Ishikawa (cell line): ENCODE measurements at regions not wholly inside any gene's neighbourhood (a gene's known extent, or its start where the extent isn't known, plus 50 kb on each side); places are given as distances from the start of the nearest gene placed in this dataset.

ENCODE experiments used
- CEBPB ChIP-seq: IDR thresholded peaks from 2 replicates; pipeline ENCODE4 v1.6.1; 2012
- CREB1 ChIP-seq: IDR thresholded peaks from 2 replicates; pipeline ENCODE4 v1.6.1; 2012; ENCODE audit warnings: low read depth
- EGR1 ChIP-seq: IDR thresholded peaks from 2 replicates; pipeline ENCODE4 v1.6.1; 2012
- EP300 ChIP-seq: IDR thresholded peaks from 2 replicates; pipeline ENCODE4 v1.6.1; 2012; ENCODE audit warnings: borderline replicate concordance
- FOXM1 ChIP-seq: IDR thresholded peaks from 2 replicates; pipeline ENCODE4 v1.6.1; 2012; ENCODE audit warnings: low read depth, borderline replicate concordance
- NFIC ChIP-seq: IDR thresholded peaks from 2 replicates; pipeline ENCODE4 v1.6.1; 2012
- RAD21 ChIP-seq: IDR thresholded peaks from 2 replicates; pipeline ENCODE4 v1.6.1; 2012; ENCODE audit warnings: low read depth
- TAF1 ChIP-seq: IDR thresholded peaks from 2 replicates; pipeline ENCODE4 v1.6.1; 2012; ENCODE audit warnings: low read depth, mild to moderate bottlenecking
- TCF12 ChIP-seq: IDR thresholded peaks from 2 replicates; pipeline ENCODE4 v1.6.1; 2012; ENCODE audit warnings: low read depth
- TEAD4 ChIP-seq: IDR thresholded peaks from 2 replicates; pipeline ENCODE4 v1.6.1; 2012
- YY1 ChIP-seq: IDR thresholded peaks from 2 replicates; pipeline ENCODE4 v1.6.1; 2012; ENCODE audit warnings: low read depth
- ZBTB7A ChIP-seq: IDR thresholded peaks from 2 replicates; pipeline ENCODE4 v1.6.1; 2012; ENCODE audit warnings: low read depth
- TF ChIP-seq, protein P1 (sequence below): IDR thresholded peaks from 2 replicates; pipeline ENCODE4 v1.6.1; 2012
- TF ChIP-seq, protein P2 (sequence below): IDR thresholded peaks from 2 replicates; pipeline ENCODE4 v1.6.1; 2012
- TF ChIP-seq, protein P3 (sequence below): IDR thresholded peaks from 2 replicates; pipeline ENCODE4 v1.6.1; 2012; ENCODE audit warnings: low read depth, mild to moderate bottlenecking

DNA sequence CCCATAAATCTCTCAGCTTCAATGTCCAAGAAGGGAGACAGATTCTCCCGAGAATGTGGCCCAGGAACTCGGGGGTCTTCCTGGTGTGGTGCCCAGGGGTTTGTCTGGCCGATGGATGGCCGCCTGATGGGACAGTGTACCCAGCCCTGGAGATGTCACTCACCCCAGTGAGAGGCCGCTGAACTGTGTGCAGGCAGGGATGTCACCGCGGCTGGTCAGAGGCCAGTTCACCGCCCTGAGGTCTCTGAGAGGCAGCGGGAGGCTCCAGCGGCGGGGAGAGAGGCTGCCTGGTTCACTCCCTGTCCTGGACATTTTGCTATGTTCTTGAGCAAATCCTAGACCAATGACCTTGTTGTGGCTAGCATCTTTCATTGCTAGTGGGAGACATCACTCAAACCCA lies 1349.5 kb downstream of the BRD1 start:
- no peak for TF ChIP-seq TAF1
- TF ChIP-seq TEAD4 = no peak
- TF ChIP-seq, protein P1, sequence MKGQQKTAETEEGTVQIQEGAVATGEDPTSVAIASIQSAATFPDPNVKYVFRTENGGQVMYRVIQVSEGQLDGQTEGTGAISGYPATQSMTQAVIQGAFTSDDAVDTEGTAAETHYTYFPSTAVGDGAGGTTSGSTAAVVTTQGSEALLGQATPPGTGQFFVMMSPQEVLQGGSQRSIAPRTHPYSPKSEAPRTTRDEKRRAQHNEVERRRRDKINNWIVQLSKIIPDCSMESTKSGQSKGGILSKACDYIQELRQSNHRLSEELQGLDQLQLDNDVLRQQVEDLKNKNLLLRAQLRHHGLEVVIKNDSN = no peak
- no peak for TF ChIP-seq CEBPB
- TF ChIP-seq YY1 = no peak
- TF ChIP-seq, protein P2, sequence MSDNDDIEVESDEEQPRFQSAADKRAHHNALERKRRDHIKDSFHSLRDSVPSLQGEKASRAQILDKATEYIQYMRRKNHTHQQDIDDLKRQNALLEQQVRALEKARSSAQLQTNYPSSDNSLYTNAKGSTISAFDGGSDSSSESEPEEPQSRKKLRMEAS = no peak
- no peak for TF ChIP-seq RAD21
- TF ChIP-seq TCF12 = no peak
- TF ChIP-seq, protein P3, sequence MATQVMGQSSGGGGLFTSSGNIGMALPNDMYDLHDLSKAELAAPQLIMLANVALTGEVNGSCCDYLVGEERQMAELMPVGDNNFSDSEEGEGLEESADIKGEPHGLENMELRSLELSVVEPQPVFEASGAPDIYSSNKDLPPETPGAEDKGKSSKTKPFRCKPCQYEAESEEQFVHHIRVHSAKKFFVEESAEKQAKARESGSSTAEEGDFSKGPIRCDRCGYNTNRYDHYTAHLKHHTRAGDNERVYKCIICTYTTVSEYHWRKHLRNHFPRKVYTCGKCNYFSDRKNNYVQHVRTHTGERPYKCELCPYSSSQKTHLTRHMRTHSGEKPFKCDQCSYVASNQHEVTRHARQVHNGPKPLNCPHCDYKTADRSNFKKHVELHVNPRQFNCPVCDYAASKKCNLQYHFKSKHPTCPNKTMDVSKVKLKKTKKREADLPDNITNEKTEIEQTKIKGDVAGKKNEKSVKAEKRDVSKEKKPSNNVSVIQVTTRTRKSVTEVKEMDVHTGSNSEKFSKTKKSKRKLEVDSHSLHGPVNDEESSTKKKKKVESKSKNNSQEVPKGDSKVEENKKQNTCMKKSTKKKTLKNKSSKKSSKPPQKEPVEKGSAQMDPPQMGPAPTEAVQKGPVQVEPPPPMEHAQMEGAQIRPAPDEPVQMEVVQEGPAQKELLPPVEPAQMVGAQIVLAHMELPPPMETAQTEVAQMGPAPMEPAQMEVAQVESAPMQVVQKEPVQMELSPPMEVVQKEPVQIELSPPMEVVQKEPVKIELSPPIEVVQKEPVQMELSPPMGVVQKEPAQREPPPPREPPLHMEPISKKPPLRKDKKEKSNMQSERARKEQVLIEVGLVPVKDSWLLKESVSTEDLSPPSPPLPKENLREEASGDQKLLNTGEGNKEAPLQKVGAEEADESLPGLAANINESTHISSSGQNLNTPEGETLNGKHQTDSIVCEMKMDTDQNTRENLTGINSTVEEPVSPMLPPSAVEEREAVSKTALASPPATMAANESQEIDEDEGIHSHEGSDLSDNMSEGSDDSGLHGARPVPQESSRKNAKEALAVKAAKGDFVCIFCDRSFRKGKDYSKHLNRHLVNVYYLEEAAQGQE = no peak
- TF ChIP-seq NFIC = no peak
- TF ChIP-seq EP300 = no peak
- no peak for TF ChIP-seq FOXM1
- no peak for TF ChIP-seq CREB1
- TF ChIP-seq ZBTB7A = no peak

DNA sequence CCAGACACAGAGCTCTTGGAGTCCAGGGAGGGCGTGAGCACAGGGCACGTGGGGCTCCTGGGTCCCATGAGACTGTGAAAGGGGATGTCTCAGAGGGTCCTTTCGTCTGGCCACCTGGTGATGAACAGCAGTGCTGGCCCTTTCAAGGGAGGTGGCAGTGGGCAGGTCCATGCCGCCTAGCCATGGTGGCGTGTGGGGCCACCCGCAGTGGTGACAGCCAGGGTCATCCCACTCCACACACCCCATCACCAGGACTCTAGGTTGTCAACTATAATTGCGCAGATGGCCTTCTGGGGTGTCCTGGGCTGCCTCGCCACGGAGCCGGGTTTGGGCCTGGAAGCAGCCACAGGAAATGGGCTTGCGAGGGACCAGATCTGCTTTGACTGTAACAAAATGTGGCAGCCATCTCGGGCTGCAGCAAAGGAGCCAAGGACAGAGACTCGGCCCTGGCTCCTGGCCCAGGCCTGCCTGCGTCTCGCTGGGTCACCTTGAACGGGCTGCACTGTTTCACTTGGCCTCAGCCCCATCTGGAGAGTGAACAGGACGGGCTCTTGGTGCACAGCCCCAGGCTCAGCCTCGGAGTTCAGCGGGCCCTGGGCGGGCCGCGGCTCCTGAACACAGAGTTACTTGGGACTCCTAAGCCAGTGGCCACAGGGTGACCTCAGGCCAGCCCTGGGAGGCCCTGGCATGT lies 1350.5 kb downstream of the BRD1 start:
- TF ChIP-seq NFIC = no peak
- TF ChIP-seq CREB1 = no peak
- TF ChIP-seq YY1 = no peak
- TF ChIP-seq EGR1 = no peak
- no peak for TF ChIP-seq TAF1
- TF ChIP-seq TCF12 = no peak
- TF ChIP-seq, protein P1 = no peak
- TF ChIP-seq, protein P2 = no peak
- no peak for TF ChIP-seq RAD21

DNA sequence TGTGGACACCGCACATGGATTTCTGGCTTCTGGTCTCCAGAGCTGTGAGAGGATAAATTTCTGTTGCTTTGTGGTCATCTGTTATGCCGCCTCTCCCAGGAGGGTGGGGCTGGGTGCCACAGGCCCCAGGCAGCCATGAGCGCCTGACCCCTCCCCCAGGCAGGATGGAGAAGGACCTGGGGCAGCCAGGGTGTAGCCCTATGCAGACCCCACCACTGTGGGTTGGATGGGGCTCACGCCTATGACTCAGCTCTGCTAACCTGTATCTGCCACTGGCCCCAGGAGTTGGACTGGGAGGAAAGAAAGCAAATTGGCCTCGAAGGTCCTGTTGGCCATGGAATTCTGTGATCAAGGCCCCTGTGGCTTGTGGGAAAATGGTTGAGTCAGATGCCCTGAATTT lies 1351.1 kb downstream of the BRD1 start:
- TF ChIP-seq NFIC = no peak
- TF ChIP-seq YY1 = no peak
- no peak for TF ChIP-seq RAD21
- no peak for TF ChIP-seq CEBPB
- TF ChIP-seq, protein P3 = no peak
- no peak for TF ChIP-seq EP300
- no peak for TF ChIP-seq FOXM1
- no peak for TF ChIP-seq TAF1
- no peak for TF ChIP-seq TEAD4
- TF ChIP-seq, protein P2 = no peak
- no peak for TF ChIP-seq CREB1
- TF ChIP-seq TCF12 = no peak
- TF ChIP-seq, protein P1 = no peak
- no peak for TF ChIP-seq ZBTB7A
- no peak for TF ChIP-seq EGR1

DNA sequence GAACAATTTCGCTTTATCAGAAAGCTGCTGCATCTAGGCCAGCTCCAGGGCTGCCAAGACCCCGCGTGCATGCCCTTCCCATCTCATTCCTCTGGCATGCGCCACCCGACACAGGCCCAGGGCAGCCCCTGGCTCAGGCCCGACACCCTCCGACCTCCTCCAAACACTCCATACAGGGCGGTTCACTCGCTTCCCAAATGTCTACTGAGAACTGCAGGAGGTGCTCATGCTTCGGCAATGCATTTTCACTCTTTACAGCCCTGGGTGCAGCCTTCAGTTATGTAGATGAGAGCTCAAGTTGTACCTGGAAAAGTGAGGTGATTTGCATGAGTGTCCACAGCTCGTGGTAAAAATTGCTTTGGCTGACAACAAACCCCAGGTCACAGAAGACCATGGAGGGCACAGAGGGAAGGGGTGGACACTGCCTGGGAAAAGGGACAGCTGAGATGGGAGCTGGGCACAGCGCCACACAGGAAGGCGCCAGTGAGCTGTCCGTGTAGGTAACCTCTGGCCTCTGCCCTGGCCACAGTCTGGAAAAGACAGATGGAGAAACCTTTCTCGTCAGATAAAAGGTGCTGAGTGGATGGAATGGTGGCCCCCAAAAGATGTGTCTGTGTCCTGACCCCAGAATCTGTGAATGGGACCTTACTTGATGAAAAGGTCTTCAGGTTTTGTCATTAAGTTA lies 1351.9 kb downstream of the BRD1 start:
- TF ChIP-seq RAD21 = no peak
- TF ChIP-seq NFIC = no peak

DNA sequence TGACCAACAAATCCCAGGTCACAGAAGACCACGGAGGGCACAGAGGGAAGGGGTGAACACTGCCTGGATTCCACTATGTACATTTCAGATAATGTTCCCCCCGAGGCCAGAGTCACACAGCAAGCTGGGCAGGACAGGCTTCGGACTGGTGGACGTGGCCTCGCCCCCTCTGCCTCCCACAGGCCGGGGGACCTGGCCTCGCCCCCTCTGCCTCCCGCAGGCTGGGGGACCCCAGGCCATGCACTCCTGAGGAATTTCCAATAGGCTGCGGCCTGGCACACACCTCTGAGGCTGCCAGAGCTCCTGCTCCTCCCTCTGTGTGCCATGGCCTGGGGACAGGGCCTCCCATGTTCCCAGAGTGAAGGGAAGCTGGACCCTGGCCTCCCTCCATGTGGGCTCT lies 1352.8 kb downstream of the BRD1 start:
- TF ChIP-seq TAF1 = no peak
- TF ChIP-seq FOXM1 = no peak
- TF ChIP-seq EP300 = no peak
- TF ChIP-seq, protein P1 = no peak
- TF ChIP-seq NFIC = no peak
- no peak for TF ChIP-seq YY1
- TF ChIP-seq TCF12 = no peak
- TF ChIP-seq, protein P2 = no peak
- no peak for TF ChIP-seq EGR1
- no peak for TF ChIP-seq ZBTB7A
- TF ChIP-seq CEBPB = no peak
- no peak for TF ChIP-seq RAD21
